ENCODE measurements at regions not wholly inside any gene's neighbourhood (a gene's known extent, or its start where the extent isn't known, plus 50 kb on each side); places are given as distances from the start of the nearest gene placed in this dataset.

GRCh38 chr12:25017336-25017735 lies 68.4 kb upstream of the BCAT1 start:
- no peak for TF ChIP-seq CTCF (IDR thresholded peaks at IDR 0.05; ENCODE audit: borderline replicate concordance, extremely low read depth, low read length, poor library complexity, severe bottlenecking)
- no peak for TF ChIP-seq EZH2 (IDR thresholded peaks at IDR 0.05; ENCODE audit: borderline replicate concordance, low read depth, low read length, severe bottlenecking)
